Right cardiac atrium (tissue), 5 donors: ENCODE measurements at regions not wholly inside any gene's neighbourhood (a gene's known extent, or its start where the extent isn't known, plus 50 kb on each side); places are given as distances from the start of the nearest gene placed in this dataset.
A peak's percentile ranks its signal among the peaks of the same experiment; 100 is the strongest.

Experiments
- ATAC-seq, 2 donors: fragments of 200-7000 bp; cut with Tn5 transposase; one replicate each; pipeline versions ENCODE4 v1.8.0 to v1.9.1; 2020; ENCODE audit warnings: moderate library complexity in 2 of 2, mild to moderate bottlenecking in 1 of 2
- DNase-seq, 3 donors: peaks; one replicate each; pipeline ENCODE4 v3.0.0-alpha.2; 2020
- H3K27ac ChIP-seq: one replicate; pipeline ENCODE4 v1.5.1; 2013; ENCODE audit warnings: mild to moderate bottlenecking, low read length, control low read depth, moderate library complexity
- H3K27me3 ChIP-seq: one replicate; pipeline ENCODE4 v1.6.1; 2013; ENCODE audit not compliant: control insufficient read depth, insufficient read depth
- H3K4me1 ChIP-seq: one replicate; pipeline ENCODE4 v1.6.1; 2013; ENCODE audit warnings: low read length; ENCODE audit not compliant: control insufficient read depth, insufficient read depth
- H3K4me3 ChIP-seq: one replicate; pipeline ENCODE4 v1.5.1; 2013; ENCODE audit warnings: low read length, control low read depth
- H3K9me3 ChIP-seq: one replicate; pipeline ENCODE4 v1.6.1; 2013; ENCODE audit warnings: low read length; ENCODE audit not compliant: control insufficient read depth
- WGBS: extraction: QIAGEN DNeasy Blood & Tissue Kit; methylation state at CpG from one replicate; pipeline ENCODE4 v1.1.7; 2013; 5-methylcytosine and 5-hydroxymethylcytosine counted together
- intact Hi-C, 4 donors: fragments of 100-400 bp; cut with DNase I; formaldehyde crosslinking; loops; one replicate each; pipeline versions ENCODE4 v1.11.0 to v1.14.0; 2022 to 2023
- donor health status: healthy with polysubstance abuse.
- donor health status: DM: no; HTN: yes; CAD: no.
- donor health status: DM: no; HTN: no; CAD: no.
- donor health status: DM: no; HTN: yes; CAD: no; lungs with severe emphysema.
- donor health status: DM: yes; HTN: yes; CAD: no.

DNA sequence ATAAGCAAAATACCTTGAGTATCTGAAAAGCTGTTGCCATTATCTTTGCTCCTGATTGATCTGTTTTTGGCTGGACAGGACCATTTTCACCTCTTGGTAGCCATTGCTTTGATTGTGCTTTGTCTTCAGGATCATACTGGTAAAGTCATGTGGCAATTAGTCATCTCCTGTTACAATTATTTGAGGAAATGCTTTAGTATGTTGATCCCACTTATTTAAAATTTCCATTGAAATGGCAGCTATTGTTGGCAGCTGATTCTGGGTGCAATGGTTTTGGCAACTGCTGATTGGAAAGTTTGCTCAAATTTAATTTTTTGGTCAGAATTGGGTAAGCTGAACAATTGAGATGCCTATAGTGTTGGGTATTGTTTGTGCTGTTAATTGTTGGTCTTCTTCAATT lies 238.3 kb upstream of the TLL1 start:
- Histone ChIP-seq H3K27me3 (no peaks in the 10 kb centered on the region), H3K9me3 (no peaks in the 10 kb centered on the region), H3K4me1 (no peaks in the 10 kb centered on the region), H3K27ac (no peak overlapping the region), H3K4me3 (no peak overlapping the region)
- DNase-seq, result no peak
- no peak for ATAC-seq
- intact Hi-C loops, result no loop called here

DNA sequence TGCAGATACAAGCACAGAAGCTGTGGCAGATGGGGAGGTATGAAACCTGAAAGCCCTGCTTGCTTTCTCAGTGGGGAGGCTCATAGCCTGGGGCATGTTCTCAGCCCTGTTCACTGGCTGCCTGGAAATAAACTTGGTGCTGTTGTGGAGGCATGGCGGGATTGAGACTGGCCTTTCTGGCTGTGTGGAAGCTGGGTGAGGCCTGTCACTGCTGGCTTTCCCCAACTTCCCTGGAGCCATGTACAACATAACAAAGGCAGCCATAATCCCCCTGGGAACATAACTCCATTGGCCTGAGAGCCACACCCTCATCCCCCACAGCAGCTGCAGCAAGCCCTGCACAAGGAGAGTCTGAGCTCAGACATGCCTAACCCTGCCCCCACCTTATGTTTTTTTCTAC lies 237.7 kb upstream of the TLL1 start:
- WGBS, result 93% methylated on average over 1 of the region's 1 CpG
- no peak for DNase-seq
- no peak for ATAC-seq
- intact Hi-C loops, result no loop called here
- H3K4me3 ChIP-seq, result no peak overlapping the region
- H3K9me3 ChIP-seq, result no peaks in the 10 kb centered on the region
- no peaks in the 10 kb centered on the region for H3K27me3 ChIP-seq
- no peak overlapping the region for H3K27ac ChIP-seq
- no peaks in the 10 kb centered on the region for H3K4me1 ChIP-seq

- no peaks in the 10 kb centered on the region for H3K4me1 ChIP-seq
- no peak overlapping the region for H3K4me3 ChIP-seq
- no peak overlapping the region for H3K27ac ChIP-seq
- DNase-seq (no peak), ATAC-seq (no peak)
- WGBS, result 79% methylated on average over 2 of the region's 2 CpGs
- no peaks in the 10 kb centered on the region for H3K9me3 ChIP-seq
- H3K27me3 ChIP-seq, result no peaks in the 10 kb centered on the region
- intact Hi-C loops, result no loop called here
Measured at GRCh38 chr4:165635951-165636350, 237.1 kb upstream of the TLL1 start.

- Histone ChIP-seq H3K27me3 (no peaks in the 10 kb centered on the region), H3K9me3 (no peaks in the 10 kb centered on the region), H3K4me1 (no peaks in the 10 kb centered on the region), H3K27ac (no peak overlapping the region), H3K4me3 (no peak overlapping the region)
- intact Hi-C loops, result no loop called here
- DNase-seq, result no peak
- no peak for ATAC-seq
- 95% methylated on average over 1 of the region's 1 CpG for WGBS
Measured at GRCh38 chr4:165651901-165652300, 221.1 kb upstream of the TLL1 start.

GRCh38 chr4:165654556-165654955 lies 218.5 kb upstream of the TLL1 start:
- Histone ChIP-seq H3K4me3 (no peak overlapping the region), H3K27ac (no peak overlapping the region), H3K9me3 (no peaks in the 10 kb centered on the region), H3K4me1 (no peaks in the 10 kb centered on the region), H3K27me3 (no peaks in the 10 kb centered on the region)
- DNase-seq (no peak), ATAC-seq (no peak)
- 88% methylated on average over 2 of the region's 2 CpGs for WGBS
- intact Hi-C loops, result no loop called here

GRCh38 chr4:165656399-165656798 lies 216.6 kb upstream of the TLL1 start:
- DNase-seq (no peak), ATAC-seq (no peak)
- no peak overlapping the region for H3K27ac ChIP-seq
- H3K4me3 ChIP-seq, result no peak overlapping the region
- WGBS, result 70% methylated on average over 1 of the region's 1 CpG
- intact Hi-C loops, result no loop called here
- H3K4me1 ChIP-seq, result no peaks in the 10 kb centered on the region
- H3K9me3 ChIP-seq, result no peaks in the 10 kb centered on the region
- H3K27me3 ChIP-seq, result no peaks in the 10 kb centered on the region

DNA sequence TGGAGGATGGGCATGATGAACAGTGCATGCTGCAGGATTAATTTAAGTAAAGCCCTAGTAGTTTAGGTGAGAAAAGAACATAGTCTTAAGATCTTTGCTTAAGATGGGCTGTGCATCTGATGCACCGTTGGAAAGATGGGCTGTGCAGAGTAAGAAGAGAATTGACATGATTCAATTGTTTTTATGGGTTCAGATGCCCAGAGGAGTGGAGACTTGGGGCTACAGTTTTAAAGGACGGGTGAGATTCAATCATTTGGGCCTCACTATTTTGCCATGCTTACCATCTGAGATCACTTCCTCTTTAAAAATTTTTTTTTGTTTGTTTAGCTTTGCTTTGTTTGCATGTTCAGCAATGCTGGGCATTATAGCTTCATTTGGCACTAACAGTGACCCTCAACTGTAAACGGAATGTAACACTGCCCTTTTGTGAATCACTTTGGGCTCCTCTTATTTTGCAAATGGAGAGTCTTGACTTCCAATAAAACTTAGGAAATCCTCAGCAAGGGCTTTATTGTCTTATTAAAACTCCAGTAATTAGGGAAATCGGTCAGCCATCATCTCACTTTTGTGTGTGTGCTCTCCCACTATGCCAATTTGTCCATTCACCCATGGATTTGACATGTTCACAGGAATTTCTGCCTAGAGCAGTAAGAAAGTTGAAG lies 216.1 kb upstream of the TLL1 start:
- no peak overlapping the region for H3K4me3 ChIP-seq
- no peaks in the 10 kb centered on the region for H3K27me3 ChIP-seq
- 62% methylated on average over 4 of the region's 4 CpGs for WGBS
- intact Hi-C loops, result no loop called here
- no peak overlapping the region for H3K27ac ChIP-seq
- no peaks in the 10 kb centered on the region for H3K9me3 ChIP-seq
- H3K4me1 ChIP-seq, result no peaks in the 10 kb centered on the region
- no peak for ATAC-seq
- no peak for DNase-seq

GRCh38 chr4:165662341-165662740 lies 210.7 kb upstream of the TLL1 start:
- no peaks in the 10 kb centered on the region for H3K4me1 ChIP-seq

DNA sequence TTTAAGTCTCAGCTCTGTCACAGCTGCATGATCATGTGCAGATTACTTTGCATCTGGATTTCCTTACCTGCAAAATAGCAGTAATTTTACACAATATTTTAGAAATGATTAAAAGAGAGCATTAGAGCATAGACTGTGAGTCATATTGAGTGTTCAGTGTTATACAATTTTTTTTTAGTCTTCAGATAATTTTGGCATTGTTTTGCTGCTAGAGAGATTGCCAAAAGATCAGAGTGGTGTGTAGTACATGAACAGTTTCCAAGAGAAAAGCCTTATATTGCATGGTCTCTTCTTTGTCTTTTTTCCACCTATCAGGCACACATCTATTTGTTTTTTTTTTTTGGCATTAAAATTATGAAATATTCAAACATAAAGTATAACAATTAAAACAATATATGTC lies 209.6 kb upstream of the TLL1 start:
- Histone ChIP-seq H3K4me1 (no peaks in the 10 kb centered on the region), H3K9me3 (no peaks in the 10 kb centered on the region), H3K27me3 (no peaks in the 10 kb centered on the region), H3K27ac (no peak overlapping the region), H3K4me3 (no peak overlapping the region)
- DNase-seq (no peak), ATAC-seq (no peak)
- intact Hi-C loops, result no loop called here

More at GRCh38 chr4:165662341-165662740, 210.7 kb upstream of the TLL1 start:
- ATAC-seq, result no peak
- intact Hi-C loops, result no loop called here
- Histone ChIP-seq H3K9me3 (no peaks in the 10 kb centered on the region), H3K4me3 (no peak overlapping the region), H3K27ac (no peak overlapping the region), H3K27me3 (no peaks in the 10 kb centered on the region)
- WGBS, result 72% methylated on average over 2 of the region's 2 CpGs
- no peak for DNase-seq

- 92% methylated on average over 5 of the region's 5 CpGs for WGBS
- Histone ChIP-seq H3K27ac (no peak overlapping the region), H3K4me3 (no peak overlapping the region), H3K4me1 (no peaks in the 10 kb centered on the region), H3K27me3 (no peaks in the 10 kb centered on the region), H3K9me3 (no peaks in the 10 kb centered on the region)
- DNase-seq, result no peak
- ATAC-seq, result no peak
- intact Hi-C loops, result no loop called here
Measured at GRCh38 chr4:165666836-165667235, 206.2 kb upstream of the TLL1 start.

GRCh38 chr4:165667969-165668368 lies 205.1 kb upstream of the TLL1 start:
- WGBS, result 97% methylated on average over 1 of the region's 1 CpG
- Histone ChIP-seq H3K9me3 (no peaks in the 10 kb centered on the region), H3K4me1 (no peaks in the 10 kb centered on the region), H3K27ac (no peak overlapping the region), H3K27me3 (no peaks in the 10 kb centered on the region), H3K4me3 (no peak overlapping the region)
- no peak for ATAC-seq
- no peak for DNase-seq
- intact Hi-C loops, result no loop called here

DNA sequence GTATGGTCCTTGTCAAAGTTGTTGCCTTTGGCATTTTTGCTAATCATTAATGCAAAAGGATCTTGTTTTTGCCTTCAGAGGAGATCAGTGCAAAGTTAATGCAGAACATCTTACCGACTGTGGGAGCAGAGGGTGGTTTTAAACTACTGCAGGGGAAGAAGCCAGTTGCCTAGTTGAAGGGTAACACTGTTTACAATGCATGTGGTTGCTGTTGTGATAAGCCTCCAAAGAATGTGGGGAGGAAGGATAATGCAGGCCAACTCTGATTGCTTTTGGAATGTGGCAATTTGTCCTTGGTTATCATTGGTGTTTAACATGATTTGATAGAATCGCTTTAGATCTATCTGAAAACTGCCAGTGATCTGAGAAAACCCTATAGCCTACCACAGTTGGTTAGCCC lies 204.3 kb upstream of the TLL1 start:
- DNase-seq (no peak), ATAC-seq (peak; percentile 37 to 41)
- Histone ChIP-seq H3K9me3 (no peaks in the 10 kb centered on the region), H3K27me3 (no peaks in the 10 kb centered on the region), H3K4me3 (no peak overlapping the region), H3K4me1 (no peaks in the 10 kb centered on the region), H3K27ac (no peak overlapping the region)
- intact Hi-C loops, result no loop called here
- WGBS, result 26% methylated on average over 2 of the region's 2 CpGs
